GM12891 (cell line): ENCODE measurements at regions not wholly inside any gene's neighbourhood (a gene's known extent, or its start where the extent isn't known, plus 50 kb on each side); places are given as distances from the start of the nearest gene placed in this dataset.

Experiments used
- POLR2A ChIP-seq: IDR thresholded peaks from 2 replicates; pipeline ENCODE4 v1.6.1; 2011; ENCODE audit warnings: low read depth, low read length, control low read depth
- POLR2AphosphoS5 ChIP-seq: IDR thresholded peaks from 2 replicates; pipeline ENCODE4 v1.6.1; 2011; ENCODE audit warnings: low read depth, low read length, control low read depth
- TAF1 ChIP-seq: IDR thresholded peaks from 2 replicates; pipeline ENCODE4 v1.6.1; 2011; ENCODE audit warnings: low read depth, low read length, control low read depth

DNA sequence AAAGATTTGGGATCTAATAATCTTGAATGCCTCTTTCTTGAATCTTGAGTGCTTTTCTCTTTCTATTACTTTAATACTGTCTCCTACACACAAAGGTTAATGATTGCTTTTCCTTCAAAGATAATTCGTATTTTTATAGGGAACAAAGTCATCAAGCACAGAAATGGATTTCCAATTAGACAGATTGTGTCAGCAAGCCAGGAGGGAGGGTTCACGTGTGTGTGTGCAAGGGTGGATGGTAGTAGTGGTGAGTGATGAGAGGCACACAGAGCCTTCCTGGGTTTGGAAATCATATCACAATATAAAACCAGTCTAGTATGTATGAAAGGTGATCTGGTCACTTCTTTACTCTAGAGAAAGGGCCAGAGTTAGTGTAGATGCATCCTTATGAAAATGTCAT is 51.2 kb upstream of the NEDD9 start:
- TF ChIP-seq POLR2A (no peak), POLR2AphosphoS5 (no peak), TAF1 (no peak)
